PC-3 (cell line): ENCODE measurements at regions not wholly inside any gene's neighbourhood (a gene's known extent, or its start where the extent isn't known, plus 50 kb on each side); places are given as distances from the start of the nearest gene placed in this dataset.

Source experiments
- CTCF ChIP-seq: fragments of 300-600 bp; sonication (generic); conservative IDR thresholded peaks from 2 replicates; pipeline ENCODE4 v1.5.1; 2017; ENCODE audit warnings: antibody characterized with exemption, low read depth, mild to moderate bottlenecking, low read length
- EZH2 ChIP-seq: fragments of 300-600 bp; sonication (generic); IDR thresholded peaks from one replicate; pipeline ENCODE4 v1.6.1; 2017; ENCODE audit warnings: antibody characterized with exemption, mild to moderate bottlenecking, low read length; ENCODE audit not compliant: unreplicated experiment
- EZH2phosphoT487 ChIP-seq: fragments of 300-600 bp; sonication (generic); IDR thresholded peaks from 2 replicates; pipeline ENCODE4 v1.6.1; 2018; ENCODE audit warnings: mild to moderate bottlenecking, antibody characterized with exemption, low read length, borderline replicate concordance

GRCh38 chr16:64829678-64830077 is 292.2 kb downstream of the CDH11 start:
- TF ChIP-seq CTCF: no peak
- TF ChIP-seq EZH2phosphoT487: no peak
- TF ChIP-seq EZH2: no peak
